Body of pancreas (tissue), 4 donors: ENCODE measurements at regions not wholly inside any gene's neighbourhood (a gene's known extent, or its start where the extent isn't known, plus 50 kb on each side); places are given as distances from the start of the nearest gene placed in this dataset.

ENCODE experiments used
- ATAC-seq: fragments of 150-250 bp; one replicate; pipeline ENCODE4 v1.9.1; 2016
- DNase-seq, 4 donors: peaks; one replicate each; pipeline ENCODE4 v3.0.0-alpha.2; 2019
- H3K27ac ChIP-seq, 4 donors: fragments of 200-600 bp; sonication (generic); 1 replicate in 3 of 4; 2 replicates in 1 of 4; pipeline versions ENCODE4 v1.5.1 to v1.6.1; 2016 to 2019; ENCODE audit warnings: mild to moderate bottlenecking in 1 of 4, mixed read lengths in 1 of 4, moderate library complexity in 1 of 4
- H3K27me3 ChIP-seq, 2 donors: fragments of 200-600 bp; sonication (generic); one replicate each; pipeline ENCODE4 v1.6.0; 2016; ENCODE audit warnings: mild to moderate bottlenecking in 1 of 2
- H3K36me3 ChIP-seq, 2 donors: fragments of 200-600 bp; sonication (generic); replicated peaks in 1 of 2; 2 replicates each; pipeline ENCODE4 v1.5.1; 2016; ENCODE audit warnings: low read depth in 2 of 2; ENCODE audit not compliant: insufficient read depth in 1 of 2
- H3K4me1 ChIP-seq: fragments of 200-600 bp; sonication (generic); one replicate; pipeline ENCODE4 v1.6.0; 2016
- H3K4me3 ChIP-seq, 2 donors: fragments of 200-600 bp; sonication (generic); 1 replicate in 1 of 2; 2 replicates in 1 of 2; pipeline ENCODE4 v1.5.1; 2016 to 2019
- H3K9me3 ChIP-seq, 3 donors: fragments of 200-600 bp; sonication (generic); 1 replicate in 2 of 3; 2 replicates in 1 of 3; pipeline ENCODE4 v1.5.1; 2016
- POLR2A ChIP-seq, 3 donors: fragments of 450-650 bp; IDR thresholded peaks; one replicate each; pipeline ENCODE4 v1.6.1; 2016; ENCODE audit warnings: antibody characterized with exemption in 3 of 3, mild to moderate bottlenecking in 2 of 3
- WGBS, 2 donors: methylation state at CpG; one replicate each; pipeline ENCODE4 v1.1.5; 2017; 5-methylcytosine and 5-hydroxymethylcytosine counted together
- intact Hi-C: fragments of 100-400 bp; cut with DNase I; formaldehyde crosslinking; loops from one replicate; pipeline ENCODE4 v1.15.1; 2023
- TF ChIP-seq, protein P1 (sequence below), 7 experiments: fragments of 450-650 bp in 4 of 7; fragments of 200-600 bp in 3 of 7; sonication (generic) in 3 of 7; IDR thresholded peaks; one replicate each; pipeline ENCODE4 v1.5.1; 2016 to 2019; ENCODE audit warnings: antibody characterized with exemption in 7 of 7

DNA sequence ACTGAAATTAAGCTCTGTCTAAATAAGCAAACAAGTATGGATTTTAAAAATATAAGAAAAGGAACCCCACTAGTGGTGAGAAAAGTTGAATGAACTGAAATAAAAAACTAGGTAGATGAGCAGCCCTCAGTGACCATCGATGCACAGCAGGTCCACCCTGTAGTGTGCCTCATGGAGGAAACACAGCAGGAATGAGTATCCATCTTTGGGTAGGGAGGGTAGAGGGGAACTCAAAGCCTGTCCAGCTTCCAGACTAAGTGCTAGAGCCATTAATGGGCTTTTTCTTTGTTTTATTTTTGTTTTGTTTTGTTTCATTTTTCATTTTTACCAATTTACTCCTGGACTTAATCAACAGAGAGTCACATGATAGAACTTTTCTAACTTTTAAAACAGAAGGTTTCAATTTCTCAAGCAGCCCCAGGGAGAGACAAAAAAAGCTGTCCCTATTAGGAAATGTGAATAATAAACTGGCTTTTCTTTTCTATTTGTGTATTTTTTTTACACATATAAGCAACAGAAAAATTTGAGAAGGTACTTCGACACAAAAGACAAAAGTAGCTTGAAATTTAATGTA, 700.6 kb downstream of the HACE1 start:
- H3K27ac ChIP-seq = no peak overlapping the region
- intact Hi-C loops = no loop called here
- no peaks in the 10 kb centered on the region for H3K36me3 ChIP-seq
- H3K4me3 ChIP-seq = no peak overlapping the region
- DNase-seq = no peak
- no peaks in the 10 kb centered on the region for H3K4me1 ChIP-seq
- no peaks in the 10 kb centered on the region for H3K9me3 ChIP-seq
- WGBS, 2 donors = 79 to 83% methylated on average over 2 of the region's 2 CpGs
- TF ChIP-seq POLR2A (IDR thresholded peaks at IDR 0.05) = no peak
- TF ChIP-seq, protein P1, sequence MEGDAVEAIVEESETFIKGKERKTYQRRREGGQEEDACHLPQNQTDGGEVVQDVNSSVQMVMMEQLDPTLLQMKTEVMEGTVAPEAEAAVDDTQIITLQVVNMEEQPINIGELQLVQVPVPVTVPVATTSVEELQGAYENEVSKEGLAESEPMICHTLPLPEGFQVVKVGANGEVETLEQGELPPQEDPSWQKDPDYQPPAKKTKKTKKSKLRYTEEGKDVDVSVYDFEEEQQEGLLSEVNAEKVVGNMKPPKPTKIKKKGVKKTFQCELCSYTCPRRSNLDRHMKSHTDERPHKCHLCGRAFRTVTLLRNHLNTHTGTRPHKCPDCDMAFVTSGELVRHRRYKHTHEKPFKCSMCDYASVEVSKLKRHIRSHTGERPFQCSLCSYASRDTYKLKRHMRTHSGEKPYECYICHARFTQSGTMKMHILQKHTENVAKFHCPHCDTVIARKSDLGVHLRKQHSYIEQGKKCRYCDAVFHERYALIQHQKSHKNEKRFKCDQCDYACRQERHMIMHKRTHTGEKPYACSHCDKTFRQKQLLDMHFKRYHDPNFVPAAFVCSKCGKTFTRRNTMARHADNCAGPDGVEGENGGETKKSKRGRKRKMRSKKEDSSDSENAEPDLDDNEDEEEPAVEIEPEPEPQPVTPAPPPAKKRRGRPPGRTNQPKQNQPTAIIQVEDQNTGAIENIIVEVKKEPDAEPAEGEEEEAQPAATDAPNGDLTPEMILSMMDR (IDR thresholded peaks at IDR 0.05) = no peak
- no peaks in the 10 kb centered on the region for H3K27me3 ChIP-seq
- no peak for ATAC-seq

GRCh38 chr6:104143757-104144156, 716.0 kb downstream of the HACE1 start:
- Histone ChIP-seq H3K27me3 (no peaks in the 10 kb centered on the region), H3K4me1 (no peaks in the 10 kb centered on the region), H3K4me3 (no peak overlapping the region), H3K9me3 (no peaks in the 10 kb centered on the region), H3K36me3 (no peaks in the 10 kb centered on the region), H3K27ac (no peak overlapping the region)
- TF ChIP-seq POLR2A (IDR thresholded peaks at IDR 0.05) = no peak
- TF ChIP-seq, protein P1 (IDR thresholded peaks at IDR 0.05) = no peak
- DNase-seq (peak in 2 of 4 donors; percentile 16 to 30), ATAC-seq (no peak)
- 30 to 31% methylated on average over 3 of the region's 3 CpGs for WGBS, 2 donors
- intact Hi-C loops = no loop called here

GRCh38 chr6:104134876-104135275, 724.8 kb downstream of the HACE1 start:
- no peak for TF ChIP-seq POLR2A (IDR thresholded peaks at IDR 0.05)
- TF ChIP-seq, protein P1 (IDR thresholded peaks at IDR 0.05) = no peak

GRCh38 chr6:104130343-104130742, 729.4 kb downstream of the HACE1 start:
- no peaks in the 10 kb centered on the region for H3K27me3 ChIP-seq
- H3K4me3 ChIP-seq = no peak overlapping the region

More at GRCh38 chr6:104134876-104135275, 724.8 kb downstream of the HACE1 start:
- peaks cover 0 to 4% (median 0%) of the 10 kb centered on the region in 3 donors for H3K9me3 ChIP-seq
- H3K4me3 ChIP-seq = no peak overlapping the region
- intact Hi-C loops = no loop called here
- no peaks in the 10 kb centered on the region for H3K4me1 ChIP-seq
- H3K36me3 ChIP-seq = no peaks in the 10 kb centered on the region
- WGBS, 2 donors = 24 to 44% methylated on average over 1 of the region's 1 CpG
- no peak overlapping the region for H3K27ac ChIP-seq
- no peaks in the 10 kb centered on the region for H3K27me3 ChIP-seq
- DNase-seq (no peak), ATAC-seq (no peak)

More at GRCh38 chr6:104130343-104130742, 729.4 kb downstream of the HACE1 start:
- ATAC-seq (no peak), DNase-seq (no peak)
- Histone ChIP-seq H3K9me3 (peaks cover 0 to 4% (median 0%) of the 10 kb centered on the region in 3 donors), H3K4me1 (no peaks in the 10 kb centered on the region), H3K27ac (no peak overlapping the region), H3K36me3 (no peaks in the 10 kb centered on the region)
- TF ChIP-seq, protein P1 (IDR thresholded peaks at IDR 0.05) = no peak
- no peak for TF ChIP-seq POLR2A (IDR thresholded peaks at IDR 0.05)
- intact Hi-C loops = no loop called here
